ENCODE measurements at regions not wholly inside any gene's neighbourhood (a gene's known extent, or its start where the extent isn't known, plus 50 kb on each side); places are given as distances from the start of the nearest gene placed in this dataset.
A peak's percentile ranks its signal among the peaks of the same experiment; 100 is the strongest.

DNA sequence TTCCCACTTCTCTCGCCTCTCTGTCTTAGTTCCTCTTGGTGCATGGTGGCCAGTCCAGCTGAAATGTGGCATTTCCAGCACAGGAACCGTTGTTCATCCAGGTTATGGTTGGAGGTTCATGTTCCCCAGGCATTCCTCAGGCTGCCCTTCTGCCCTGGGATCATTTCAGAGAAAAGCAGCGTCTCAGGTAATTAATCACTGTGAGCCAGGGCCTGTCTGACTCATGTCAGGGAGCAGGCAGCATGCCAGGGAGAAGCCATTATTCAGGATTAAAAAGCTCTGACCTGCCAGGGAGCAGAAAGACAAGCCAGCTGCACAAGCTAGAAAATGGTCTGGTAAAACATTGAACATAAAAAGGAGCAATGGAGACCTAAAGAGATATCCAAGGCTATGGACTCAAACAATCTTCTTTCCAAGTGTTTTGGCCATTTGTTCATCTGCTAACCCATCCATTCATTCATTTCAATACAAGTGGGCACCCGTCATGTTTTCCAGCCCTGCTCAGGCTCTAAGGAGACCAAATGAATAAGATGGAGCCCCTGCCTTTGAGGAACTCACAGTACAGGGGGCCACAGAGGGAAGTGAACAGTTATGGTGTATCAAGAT, 241.4 kb downstream of the DRD1 start:
- Histone ChIP-seq H3K36me3 (ENCODE audit: control insufficient read depth, insufficient read depth, low read length) (no peaks in the 10 kb centered on the region), H3K4me3 (ENCODE audit: low read length) (no peak overlapping the region), H3K27me3 (ENCODE audit: control insufficient read depth, insufficient read depth, low read length) (peaks cover 7% of the 10 kb centered on the region), H3K27ac (ENCODE audit: low read length) (no peak overlapping the region), H3K9me3 (replicated peaks; ENCODE audit: control insufficient read depth, low read depth, low read length) (no peaks in the 10 kb centered on the region), H3K4me1 (ENCODE audit: control insufficient read depth, insufficient read depth, low read length) (no peaks in the 10 kb centered on the region)
- DNase-seq: no peak
- 17% methylated on average over 3 of the region's 4 CpGs for WGBS (ENCODE audit: insufficient coverage)

- Histone ChIP-seq H3K36me3 (ENCODE audit: control insufficient read depth, insufficient read depth, low read length) (no peaks in the 10 kb centered on the region), H3K9me3 (replicated peaks; ENCODE audit: control insufficient read depth, low read depth, low read length) (no peaks in the 10 kb centered on the region), H3K27ac (ENCODE audit: low read length) (no peak overlapping the region), H3K4me1 (ENCODE audit: control insufficient read depth, insufficient read depth, low read length) (no peaks in the 10 kb centered on the region), H3K4me3 (ENCODE audit: low read length) (no peak overlapping the region), H3K27me3 (ENCODE audit: control insufficient read depth, insufficient read depth, low read length) (peaks cover 3% of the 10 kb centered on the region)
- WGBS (ENCODE audit: insufficient coverage): 100% methylated on average over 1 of the region's 5 CpGs
- DNase-seq: no peak
These were observed 242.6 kb downstream of the DRD1 start for GRCh38 chr5:175201393-175201792.

GRCh38 chr5:175195698-175196656, 248.0 kb downstream of the DRD1 start:
- no peaks in the 10 kb centered on the region for H3K36me3 ChIP-seq (ENCODE audit: control insufficient read depth, insufficient read depth, low read length)
- H3K4me3 ChIP-seq (ENCODE audit: low read length): no peak overlapping the region
- DNase-seq: no peak
- no peak overlapping the region for H3K27ac ChIP-seq (ENCODE audit: low read length)
- no peaks in the 10 kb centered on the region for H3K27me3 ChIP-seq (ENCODE audit: control insufficient read depth, insufficient read depth, low read length)
- no peaks in the 10 kb centered on the region for H3K4me1 ChIP-seq (ENCODE audit: control insufficient read depth, insufficient read depth, low read length)
- 0% methylated on average over 5 of the region's 11 CpGs for WGBS (ENCODE audit: insufficient coverage)
- H3K9me3 ChIP-seq (replicated peaks; ENCODE audit: control insufficient read depth, low read depth, low read length): peaks cover 2% of the 10 kb centered on the region

GRCh38 chr5:175181331-175181730, 262.7 kb downstream of the DRD1 start:
- Histone ChIP-seq H3K27me3 (ENCODE audit: control insufficient read depth, insufficient read depth, low read length) (no peaks in the 10 kb centered on the region), H3K4me3 (ENCODE audit: low read length) (no peak overlapping the region), H3K36me3 (ENCODE audit: control insufficient read depth, insufficient read depth, low read length) (no peaks in the 10 kb centered on the region), H3K4me1 (ENCODE audit: control insufficient read depth, insufficient read depth, low read length) (no peaks in the 10 kb centered on the region), H3K27ac (ENCODE audit: low read length) (no peak overlapping the region), H3K9me3 (replicated peaks; ENCODE audit: control insufficient read depth, low read depth, low read length) (no peaks in the 10 kb centered on the region)
- 76% methylated on average over 2 of the region's 3 CpGs for WGBS (ENCODE audit: insufficient coverage)
- DNase-seq: no peak

DNA sequence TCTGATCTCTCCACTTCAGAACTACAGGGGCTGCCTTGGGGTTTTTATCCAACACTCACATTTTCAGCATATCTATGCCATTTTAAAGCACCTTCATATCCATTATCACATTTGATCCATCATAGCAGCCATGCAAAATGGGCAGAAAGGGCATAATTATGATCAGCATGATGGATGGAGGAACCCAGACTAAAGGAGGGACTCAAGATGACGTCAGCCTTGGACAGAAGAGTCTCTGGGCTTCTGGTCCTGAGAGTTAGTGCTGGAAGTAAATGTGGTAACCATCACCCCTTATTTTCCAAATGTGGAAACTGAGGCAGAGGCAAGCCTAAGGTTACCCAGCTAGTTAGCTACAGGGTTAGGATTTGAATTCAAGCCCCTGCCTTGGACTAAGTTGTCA, 273.1 kb downstream of the DRD1 start:
- no peaks in the 10 kb centered on the region for H3K9me3 ChIP-seq (replicated peaks; ENCODE audit: control insufficient read depth, low read depth, low read length)
- no peak for DNase-seq

GRCh38 chr5:175168882-175169507, 275.0 kb downstream of the DRD1 start:
- Histone ChIP-seq H3K27me3 (ENCODE audit: control insufficient read depth, insufficient read depth, low read length) (no peaks in the 10 kb centered on the region), H3K36me3 (ENCODE audit: control insufficient read depth, insufficient read depth, low read length) (no peaks in the 10 kb centered on the region), H3K4me3 (ENCODE audit: low read length) (no peak overlapping the region), H3K9me3 (replicated peaks; ENCODE audit: control insufficient read depth, low read depth, low read length) (no peaks in the 10 kb centered on the region), H3K27ac (ENCODE audit: low read length) (no peak overlapping the region), H3K4me1 (ENCODE audit: control insufficient read depth, insufficient read depth, low read length) (no peaks in the 10 kb centered on the region)
- no peak for DNase-seq
- 87% methylated on average over 7 of the region's 8 CpGs for WGBS (ENCODE audit: insufficient coverage)

More for the DNA sequence above, 273.1 kb downstream of the DRD1 start:
- H3K27ac ChIP-seq (ENCODE audit: low read length): no peak overlapping the region
- H3K36me3 ChIP-seq (ENCODE audit: control insufficient read depth, insufficient read depth, low read length): no peaks in the 10 kb centered on the region
- H3K4me3 ChIP-seq (ENCODE audit: low read length): no peak overlapping the region
- H3K4me1 ChIP-seq (ENCODE audit: control insufficient read depth, insufficient read depth, low read length): no peaks in the 10 kb centered on the region
- H3K27me3 ChIP-seq (ENCODE audit: control insufficient read depth, insufficient read depth, low read length): no peaks in the 10 kb centered on the region
- no CpG with 5 or more reads among the region's 1 CpG for WGBS (ENCODE audit: insufficient coverage)

GRCh38 chr5:175166026-175166425, 278.0 kb downstream of the DRD1 start:
- WGBS (ENCODE audit: insufficient coverage): 56% methylated on average over 2 of the region's 2 CpGs
- peaks cover 3% of the 10 kb centered on the region for H3K27me3 ChIP-seq (ENCODE audit: control insufficient read depth, insufficient read depth, low read length)
- DNase-seq: no peak
- H3K36me3 ChIP-seq (ENCODE audit: control insufficient read depth, insufficient read depth, low read length): no peaks in the 10 kb centered on the region
- no peaks in the 10 kb centered on the region for H3K4me1 ChIP-seq (ENCODE audit: control insufficient read depth, insufficient read depth, low read length)
- no peaks in the 10 kb centered on the region for H3K9me3 ChIP-seq (replicated peaks; ENCODE audit: control insufficient read depth, low read depth, low read length)
- H3K27ac ChIP-seq (ENCODE audit: low read length): no peak overlapping the region
- H3K4me3 ChIP-seq (ENCODE audit: low read length): no peak overlapping the region

DNA sequence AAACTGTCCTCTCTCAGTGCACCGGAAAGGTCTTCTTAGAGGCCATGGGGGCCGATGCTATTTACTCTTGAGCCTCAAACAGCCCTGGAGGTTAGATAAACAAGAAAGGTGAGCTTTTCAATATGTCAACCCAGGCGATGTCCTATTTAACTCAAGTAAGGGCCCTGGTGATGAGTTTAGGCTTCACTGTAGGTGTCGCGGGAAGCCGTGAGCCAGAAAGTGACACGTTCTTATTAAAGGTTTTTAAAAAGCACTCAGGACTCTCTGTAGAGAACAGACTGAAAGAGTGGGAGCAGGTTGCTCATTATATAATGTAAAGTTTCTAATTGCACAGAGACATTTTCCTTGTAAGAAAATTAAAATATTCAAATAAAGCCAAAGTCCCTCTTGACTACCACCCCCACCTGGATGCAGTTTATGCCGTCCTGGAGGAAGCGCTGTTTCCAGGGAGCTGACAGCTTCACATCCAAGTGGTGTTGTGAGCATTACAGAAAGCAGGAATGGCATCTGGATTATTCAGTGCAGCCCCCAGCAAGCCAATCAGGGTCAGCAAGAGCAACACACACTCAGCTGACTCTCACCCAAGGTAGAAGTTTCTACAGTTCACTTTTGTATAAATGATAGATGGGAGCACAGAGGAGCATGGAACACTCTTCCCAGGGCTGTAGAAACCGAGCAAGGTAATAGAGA, 280.3 kb downstream of the DRD1 start:
- Histone ChIP-seq H3K9me3 (replicated peaks; ENCODE audit: control insufficient read depth, low read depth, low read length) (no peaks in the 10 kb centered on the region), H3K4me1 (ENCODE audit: control insufficient read depth, insufficient read depth, low read length) (no peaks in the 10 kb centered on the region), H3K27me3 (ENCODE audit: control insufficient read depth, insufficient read depth, low read length) (peaks cover 3% of the 10 kb centered on the region), H3K27ac (ENCODE audit: low read length) (no peak overlapping the region), H3K36me3 (ENCODE audit: control insufficient read depth, insufficient read depth, low read length) (no peaks in the 10 kb centered on the region), H3K4me3 (ENCODE audit: low read length) (no peak overlapping the region)
- 70% methylated on average over 7 of the region's 10 CpGs for WGBS (ENCODE audit: insufficient coverage)
- DNase-seq: no peak

DNA sequence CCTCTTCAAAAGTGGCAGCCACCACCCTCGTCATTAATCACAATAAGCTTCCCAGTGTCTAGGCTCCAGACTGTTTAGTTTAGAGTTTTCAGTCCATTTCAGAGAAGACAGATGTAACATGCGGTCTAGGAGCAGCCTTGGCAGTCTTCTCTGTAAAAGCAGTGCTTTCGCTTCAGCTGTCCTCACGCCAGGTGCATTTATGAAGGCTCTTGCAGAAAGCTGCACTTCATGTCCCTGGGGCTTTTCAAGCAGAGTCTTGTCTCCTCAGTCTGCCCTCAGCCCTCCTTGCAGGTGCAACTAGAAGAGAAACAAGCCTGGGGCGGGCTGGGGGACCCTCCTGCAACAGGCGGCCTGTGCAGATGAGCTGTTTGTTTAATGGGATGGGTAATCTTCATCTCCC, 281.9 kb downstream of the DRD1 start:
- H3K27me3 ChIP-seq (ENCODE audit: control insufficient read depth, insufficient read depth, low read length): peaks cover 3% of the 10 kb centered on the region
- 26% methylated on average over 3 of the region's 6 CpGs for WGBS (ENCODE audit: insufficient coverage)

GRCh38 chr5:175159956-175160355, 284.0 kb downstream of the DRD1 start:
- WGBS (ENCODE audit: insufficient coverage): no CpG with 5 or more reads among the region's 3 CpGs
- no peaks in the 10 kb centered on the region for H3K4me1 ChIP-seq (ENCODE audit: control insufficient read depth, insufficient read depth, low read length)
- H3K9me3 ChIP-seq (replicated peaks; ENCODE audit: control insufficient read depth, low read depth, low read length): no peaks in the 10 kb centered on the region
- no peak for DNase-seq
- no peak overlapping the region for H3K27ac ChIP-seq (ENCODE audit: low read length)
- H3K36me3 ChIP-seq (ENCODE audit: control insufficient read depth, insufficient read depth, low read length): no peaks in the 10 kb centered on the region
- peaks cover 3% of the 10 kb centered on the region for H3K27me3 ChIP-seq (ENCODE audit: control insufficient read depth, insufficient read depth, low read length)
- no peak overlapping the region for H3K4me3 ChIP-seq (ENCODE audit: low read length)

More for the DNA sequence above, 281.9 kb downstream of the DRD1 start:
- Histone ChIP-seq H3K27ac (ENCODE audit: low read length) (no peak overlapping the region), H3K9me3 (replicated peaks; ENCODE audit: control insufficient read depth, low read depth, low read length) (no peaks in the 10 kb centered on the region), H3K4me3 (ENCODE audit: low read length) (no peak overlapping the region), H3K4me1 (ENCODE audit: control insufficient read depth, insufficient read depth, low read length) (no peaks in the 10 kb centered on the region), H3K36me3 (ENCODE audit: control insufficient read depth, insufficient read depth, low read length) (no peaks in the 10 kb centered on the region)
- peak; percentile 46 for DNase-seq

Data from muscle of leg (tissue), 3 donors.